ENCODE measurements at regions not wholly inside any gene's neighbourhood (a gene's known extent, or its start where the extent isn't known, plus 50 kb on each side); places are given as distances from the start of the nearest gene placed in this dataset.

DNA sequence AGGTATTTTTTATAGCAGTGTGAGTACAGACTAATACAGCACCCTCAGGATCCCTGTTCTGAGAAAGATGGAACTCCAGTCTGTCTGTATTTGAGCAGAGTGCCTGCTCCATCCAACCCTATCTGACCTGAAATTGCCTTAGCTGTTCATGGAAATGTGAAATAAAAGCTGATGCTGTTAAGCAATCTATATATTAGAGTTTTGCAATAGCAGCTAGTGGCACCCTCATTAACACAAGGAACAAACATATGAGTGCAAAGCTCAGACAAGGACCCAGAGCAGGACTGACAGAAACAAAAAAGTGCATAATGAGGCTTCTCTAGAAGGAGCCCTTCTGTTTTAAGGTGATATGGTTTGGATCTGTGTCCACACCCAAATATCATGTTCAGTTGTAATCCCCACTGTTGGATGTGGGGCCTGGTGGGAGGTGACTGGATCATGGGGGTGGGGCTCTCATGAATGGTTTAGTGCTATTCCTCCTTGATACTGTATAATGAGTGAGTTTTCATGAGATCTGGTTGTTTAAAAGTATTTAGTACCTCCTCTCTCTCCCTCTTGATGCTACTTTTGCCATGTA, 272.9 kb upstream of the KLF3 start:
- no peak overlapping the region for H3K4me3 ChIP-seq
- ATAC-seq = no peak
- H3K9me3 ChIP-seq = peaks cover 0 to 27% (median 6%) of the 10 kb centered on the region in 11 donors
- no peak for DNase-seq
- intact Hi-C loops (cut with DNase I) = no loop called here
- peaks cover 0 to 24% (median 18%) of the 10 kb centered on the region in 9 donors for H3K4me1 ChIP-seq
- H3K36me3 ChIP-seq = no peaks in the 10 kb centered on the region
- no peaks in the 10 kb centered on the region for H3K27me3 ChIP-seq
- no peak overlapping the region for H3K27ac ChIP-seq
- TF ChIP-seq, protein P1, sequence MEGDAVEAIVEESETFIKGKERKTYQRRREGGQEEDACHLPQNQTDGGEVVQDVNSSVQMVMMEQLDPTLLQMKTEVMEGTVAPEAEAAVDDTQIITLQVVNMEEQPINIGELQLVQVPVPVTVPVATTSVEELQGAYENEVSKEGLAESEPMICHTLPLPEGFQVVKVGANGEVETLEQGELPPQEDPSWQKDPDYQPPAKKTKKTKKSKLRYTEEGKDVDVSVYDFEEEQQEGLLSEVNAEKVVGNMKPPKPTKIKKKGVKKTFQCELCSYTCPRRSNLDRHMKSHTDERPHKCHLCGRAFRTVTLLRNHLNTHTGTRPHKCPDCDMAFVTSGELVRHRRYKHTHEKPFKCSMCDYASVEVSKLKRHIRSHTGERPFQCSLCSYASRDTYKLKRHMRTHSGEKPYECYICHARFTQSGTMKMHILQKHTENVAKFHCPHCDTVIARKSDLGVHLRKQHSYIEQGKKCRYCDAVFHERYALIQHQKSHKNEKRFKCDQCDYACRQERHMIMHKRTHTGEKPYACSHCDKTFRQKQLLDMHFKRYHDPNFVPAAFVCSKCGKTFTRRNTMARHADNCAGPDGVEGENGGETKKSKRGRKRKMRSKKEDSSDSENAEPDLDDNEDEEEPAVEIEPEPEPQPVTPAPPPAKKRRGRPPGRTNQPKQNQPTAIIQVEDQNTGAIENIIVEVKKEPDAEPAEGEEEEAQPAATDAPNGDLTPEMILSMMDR (IDR thresholded peaks at IDR 0.05) = no peak

DNA sequence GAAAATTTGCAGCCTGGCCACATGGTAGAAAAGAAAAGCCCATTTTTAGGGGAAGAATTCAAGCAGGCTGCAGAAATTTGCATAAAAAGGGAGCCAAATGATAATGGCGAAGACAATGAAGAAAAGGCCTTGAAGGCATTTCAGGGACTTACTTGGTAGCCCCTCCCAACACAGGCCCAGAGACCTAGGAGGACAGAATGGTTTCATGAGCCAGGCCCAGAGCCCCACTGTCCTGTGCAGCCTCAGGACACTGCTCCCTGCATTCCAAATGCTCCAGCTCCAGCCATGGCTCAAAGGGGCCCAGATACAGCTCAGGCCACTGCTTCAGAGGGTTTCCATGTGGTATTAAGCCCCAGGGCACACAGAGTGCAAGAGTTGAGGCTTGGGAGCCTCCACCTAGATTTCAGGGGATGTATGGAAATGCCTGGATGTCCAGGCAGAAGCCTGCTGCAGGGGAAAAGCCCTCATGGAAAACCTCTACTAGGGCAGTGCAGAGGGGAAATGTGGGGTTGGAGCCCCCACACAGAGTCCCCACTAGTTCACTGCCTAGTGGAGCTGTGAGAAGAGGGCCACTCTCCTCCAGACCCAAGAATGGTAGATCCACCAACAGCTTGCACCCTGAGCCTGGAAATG, 271.7 kb upstream of the KLF3 start:
- DNase-seq (no peak), ATAC-seq (no peak)
- TF ChIP-seq, protein P1 (IDR thresholded peaks at IDR 0.05) = no peak
- H3K9me3 ChIP-seq = peaks cover 0 to 27% (median 6%) of the 10 kb centered on the region in 11 donors
- H3K36me3 ChIP-seq = no peaks in the 10 kb centered on the region
- intact Hi-C loops (cut with DNase I) = no loop called here
- WGBS, 2 donors = 96 to 98% methylated on average over 1 of the region's 1 CpG
- H3K4me3 ChIP-seq = no peak overlapping the region
- H3K4me1 ChIP-seq = peaks cover 0 to 22% (median 8%) of the 10 kb centered on the region in 9 donors
- no peak overlapping the region for H3K27ac ChIP-seq
- H3K27me3 ChIP-seq = no peaks in the 10 kb centered on the region

DNA sequence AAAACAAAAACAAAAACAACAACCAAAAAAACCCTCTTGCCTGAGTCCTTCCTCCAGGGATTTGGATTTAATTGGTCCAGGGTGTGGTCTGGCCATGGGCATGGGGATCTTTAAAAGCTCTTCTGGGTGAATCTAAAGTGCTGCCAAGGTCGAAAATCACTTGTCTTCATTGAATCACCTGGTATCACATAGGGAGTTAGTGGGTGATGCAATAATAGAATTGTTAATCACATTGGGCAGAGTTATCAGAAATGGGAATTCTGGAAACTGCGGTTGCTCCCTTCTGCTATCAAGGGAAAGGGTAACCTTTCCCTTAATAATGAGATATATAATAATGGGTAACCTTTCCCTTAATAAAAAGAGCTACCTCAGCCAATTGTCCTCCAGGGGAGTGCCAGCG, 267.9 kb upstream of the KLF3 start:
- DNase-seq = no peak
- intact Hi-C loops (cut with DNase I) = no loop called here
- Histone ChIP-seq H3K27me3 (no peaks in the 10 kb centered on the region), H3K36me3 (no peaks in the 10 kb centered on the region), H3K9me3 (peaks cover 0 to 20% (median 6%) of the 10 kb centered on the region in 11 donors), H3K27ac (no peak overlapping the region), H3K4me3 (no peak overlapping the region), H3K4me1 (peaks cover 0 to 17% (median 0%) of the 10 kb centered on the region in 9 donors)
- no peak for ATAC-seq
- TF ChIP-seq, protein P1 (IDR thresholded peaks at IDR 0.05) = no peak
- WGBS, 2 donors = 69 to 91% methylated on average over 3 of the region's 3 CpGs

DNA sequence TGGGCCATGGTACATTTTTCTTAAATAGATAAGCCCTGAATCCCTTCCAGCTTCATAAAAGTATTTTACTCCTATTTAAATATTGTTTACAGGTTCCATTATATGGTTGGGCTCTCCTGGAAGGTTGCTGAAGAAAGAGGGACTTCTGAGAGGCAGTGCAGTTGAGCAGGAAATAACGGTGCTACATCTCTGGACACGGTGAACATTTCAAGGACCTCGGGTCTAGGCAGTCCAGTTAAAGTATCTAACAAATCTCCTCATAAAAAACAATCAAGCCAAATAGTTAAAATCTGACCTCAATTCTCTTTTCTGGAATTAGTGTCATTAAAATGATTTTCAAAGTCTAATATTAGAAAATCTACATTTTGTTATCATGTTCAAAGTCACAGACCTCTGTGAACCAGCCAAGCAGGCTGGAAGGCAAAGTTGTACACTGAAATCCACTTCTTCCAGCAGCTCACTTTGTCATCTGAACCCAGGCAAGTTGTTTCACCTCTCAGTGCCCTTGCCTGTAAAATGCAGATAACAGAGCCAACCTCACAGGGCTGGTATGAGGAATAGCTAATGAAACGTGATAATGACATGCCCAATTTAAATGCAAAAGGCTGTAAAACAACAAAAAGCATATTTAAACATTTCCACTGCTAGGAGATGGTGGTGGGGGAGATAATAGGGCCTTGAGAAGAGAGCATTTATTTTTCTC, 267.0 kb upstream of the KLF3 start:
- Histone ChIP-seq H3K4me3 (no peak overlapping the region), H3K27me3 (no peaks in the 10 kb centered on the region), H3K27ac (peak overlapping the region in 6 of 10 donors; percentile 8 to 68 (median 30)), H3K9me3 (peaks cover 0 to 16% (median 6%) of the 10 kb centered on the region in 11 donors), H3K4me1 (peaks cover 0 to 17% (median 0%) of the 10 kb centered on the region in 9 donors), H3K36me3 (no peaks in the 10 kb centered on the region)
- intact Hi-C loops (cut with DNase I) = no loop called here
- WGBS, 2 donors = 39 to 44% methylated on average over 4 of the region's 4 CpGs
- no peak for DNase-seq
- TF ChIP-seq, protein P1 (IDR thresholded peaks at IDR 0.05) = no peak
- ATAC-seq = peak in 6 of 8 donors; percentile 50 to 98 (median 75)

Data from heart right ventricle (tissue), 16 donors.